HCT116 (cell line): ENCODE measurements at regions not wholly inside any gene's neighbourhood (a gene's known extent, or its start where the extent isn't known, plus 50 kb on each side); places are given as distances from the start of the nearest gene placed in this dataset.

Source experiments
- ATAC-seq: fragments of 200-7000 bp; cut with Tn5 transposase; 2 replicates; pipeline ENCODE4 v1.9.1; 2020; ENCODE audit warnings: mild to moderate bottlenecking, moderate library complexity
- BruUV-seq: library from RNA; stranded (reverse); fragments of 400-500 nt; replicated peaks from 2 replicates; lab custom pipeline; 2021; lab: Mats Ljungman, UMichigan
- CTCF ChIA-PET: fragments of 300-600 bp; sonication (Branson Sonifier 250); formaldehyde crosslinking; loops from one replicate; lab custom pipeline; 2021; ENCODE audit warnings: antibody characterized with exemption; lab: Charles Lee
- POLR2A ChIA-PET: fragments of 300-600, 350-600 bp; sonication (Branson Sonifier 250); formaldehyde crosslinking; loops from one replicate; lab custom pipeline; 2021; ENCODE audit warnings: antibody characterized with exemption; lab: Charles Lee
- RAD21 ChIA-PET, 2 experiments: fragments of 300-600 bp; sonication (Branson Sonifier 250); formaldehyde crosslinking; loops; one replicate each; lab custom pipeline; 2023; ENCODE audit warnings: low total read pairs in 2 of 2; ENCODE audit not compliant: uncharacterized antibody in 2 of 2, unreplicated experiment in 2 of 2, low non-redundant PET in 1 of 2; lab: Charles Lee
- DNase-seq: peaks from one replicate; pipeline ENCODE4 v3.0.0-alpha.2; 2010; ENCODE audit warnings: low read depth, low spot score
- H2AFZ ChIP-seq: fragments of 200-600 bp; shearing (Covaris generic), sonication (generic); 2 replicates; pipeline ENCODE4 v1.6.1; 2017; ENCODE audit warnings: low read depth, mixed run types, mixed read lengths, antibody characterized with exemption, low read length; ENCODE audit not compliant: poor library complexity, severe bottlenecking
- H3K27ac ChIP-seq: 2 replicates; pipeline ENCODE4 v1.5.1; 2012; ENCODE audit warnings: low read depth, low read length
- H3K27me3 ChIP-seq: fragments of 200-600 bp; sonication (generic); 2 replicates; pipeline ENCODE4 v1.6.1; 2016; ENCODE audit warnings: mixed run types, low read length, mixed read lengths; ENCODE audit not compliant: insufficient read depth
- H3K36me3 ChIP-seq, 2 experiments: fragments of 200-500 bp in 1 of 2; fragments of 200-600 bp in 1 of 2; sonication (Bioruptor generic) in 1 of 2; sonication (generic) in 1 of 2; 2 replicates each; pipeline versions ENCODE4 v1.5.1 to v1.6.1; 2014 to 2016; ENCODE audit warnings: low read length in 2 of 2, inconsistent platforms in 1 of 2, mixed read lengths in 1 of 2, mixed run types in 1 of 2; ENCODE audit not compliant: insufficient read depth in 2 of 2, control insufficient read depth in 1 of 2
- H3K4me1 ChIP-seq, 2 experiments: fragments of 200-600 bp in 1 of 2; sonication (generic) in 1 of 2; 2 replicates each; pipeline versions ENCODE4 v1.5.1 to v1.6.1; 2012 to 2017; ENCODE audit warnings: low read length in 2 of 2, inconsistent platforms in 1 of 2, mild to moderate bottlenecking in 1 of 2, mixed read lengths in 1 of 2, mixed run types in 1 of 2, moderate library complexity in 1 of 2; ENCODE audit not compliant: insufficient read depth in 2 of 2, control insufficient read depth in 1 of 2
- H3K4me2 ChIP-seq: fragments of 200-600 bp; sonication (generic); 2 replicates; pipeline ENCODE4 v1.6.1; 2017; ENCODE audit warnings: mixed run types, low read length, mixed read lengths
- H3K4me3 ChIP-seq, 2 experiments: fragments of 200-600 bp in 1 of 2; sonication (generic) in 1 of 2; replicated peaks in 1 of 2; 2 replicates each; pipeline ENCODE4 v1.5.1; 2011 to 2016; ENCODE audit warnings: low read length in 2 of 2, control low read depth in 1 of 2, low read depth in 1 of 2, mild to moderate bottlenecking in 1 of 2, mixed read lengths in 1 of 2, mixed run types in 1 of 2
- H3K79me2 ChIP-seq: fragments of 200-600 bp; sonication (generic); 2 replicates; pipeline ENCODE4 v1.6.1; 2017; ENCODE audit warnings: mild to moderate bottlenecking, mixed run types, low read length, moderate library complexity, mixed read lengths; ENCODE audit not compliant: insufficient read depth
- H3K9ac ChIP-seq: fragments of 200-600 bp; sonication (generic); 2 replicates; pipeline ENCODE4 v1.6.1; 2016; ENCODE audit warnings: low read length, mixed read lengths
- H3K9me2 ChIP-seq: fragments of 200-600 bp; sonication (generic), shearing (Covaris generic); 2 replicates; pipeline ENCODE4 v1.6.1; 2017; ENCODE audit warnings: mixed run types, mild to moderate bottlenecking, moderate library complexity; ENCODE audit not compliant: insufficient read depth
- H3K9me3 ChIP-seq, 2 experiments: fragments of 200-500 bp in 1 of 2; fragments of 200-600 bp in 1 of 2; sonication (Bioruptor generic) in 1 of 2; sonication (generic) in 1 of 2; 2 replicates each; pipeline ENCODE4 v1.6.1; 2014 to 2017; ENCODE audit warnings: low read length in 2 of 2, mixed read lengths in 2 of 2, inconsistent platforms in 1 of 2, low read depth in 1 of 2, mild to moderate bottlenecking in 1 of 2, mixed run types in 1 of 2, moderate library complexity in 1 of 2; ENCODE audit not compliant: control insufficient read depth in 1 of 2, insufficient read depth in 1 of 2
- H4K20me1 ChIP-seq: fragments of 200-600 bp; sonication (generic), shearing (Covaris generic); 2 replicates; pipeline ENCODE4 v1.6.1; 2017; ENCODE audit warnings: mixed run types, mild to moderate bottlenecking, moderate library complexity; ENCODE audit not compliant: insufficient read depth
- CBX3 ChIP-seq: IDR thresholded peaks from 2 replicates; pipeline ENCODE4 v1.6.1; 2012; ENCODE audit warnings: low read depth
- FOSL1 ChIP-seq: IDR thresholded peaks from 2 replicates; pipeline ENCODE4 v1.6.1; 2012; ENCODE audit warnings: low read depth
- JUND ChIP-seq: IDR thresholded peaks from 2 replicates; pipeline ENCODE4 v1.6.1; 2012
- MAX ChIP-seq: IDR thresholded peaks from 2 replicates; pipeline ENCODE4 v1.6.1; 2012
- POLR2AphosphoS5 ChIP-seq: IDR thresholded peaks from 2 replicates; pipeline ENCODE4 v1.6.1; 2011; ENCODE audit warnings: mild to moderate bottlenecking, low read depth, low read length, moderate library complexity
- RAD21 ChIP-seq: IDR thresholded peaks from 2 replicates; pipeline ENCODE4 v1.6.1; 2012; ENCODE audit warnings: low read depth, mild to moderate bottlenecking
- SIN3A ChIP-seq: IDR thresholded peaks from 2 replicates; pipeline ENCODE4 v1.6.1; 2012; ENCODE audit warnings: low read depth
- SP1 ChIP-seq: IDR thresholded peaks from 2 replicates; pipeline ENCODE4 v1.6.1; 2012; ENCODE audit warnings: low read depth
- TCF7L2 ChIP-seq: IDR thresholded peaks from 2 replicates; pipeline ENCODE4 v1.7.0; 2011; ENCODE audit warnings: borderline replicate concordance, inconsistent platforms; ENCODE audit not compliant: insufficient read depth, insufficient read length; ENCODE audit errors: extremely low read depth
- intact Hi-C: fragments of 100-400 bp; cut with micrococcal nuclease; formaldehyde crosslinking; loops from 2 replicates; pipeline ENCODE4 v1.10.0; 2022
- TF ChIP-seq, protein P1 (sequence below): IDR thresholded peaks from 2 replicates; pipeline ENCODE4 v1.6.1; 2011; ENCODE audit warnings: mild to moderate bottlenecking, low read length, moderate library complexity; ENCODE audit not compliant: insufficient replicate concordance; ENCODE audit errors: extremely low read depth
- TF ChIP-seq, protein P2 (sequence below): IDR thresholded peaks from 2 replicates; pipeline ENCODE4 v1.6.1; 2012; ENCODE audit warnings: low read depth

- TF ChIP-seq POLR2AphosphoS5 (no peak), CBX3 (no peak), JUND (no peak), FOSL1 (no peak), TCF7L2 (no peak), SP1 (no peak), SIN3A (no peak), RAD21 (no peak), MAX (no peak)
- TF ChIP-seq, protein P1, sequence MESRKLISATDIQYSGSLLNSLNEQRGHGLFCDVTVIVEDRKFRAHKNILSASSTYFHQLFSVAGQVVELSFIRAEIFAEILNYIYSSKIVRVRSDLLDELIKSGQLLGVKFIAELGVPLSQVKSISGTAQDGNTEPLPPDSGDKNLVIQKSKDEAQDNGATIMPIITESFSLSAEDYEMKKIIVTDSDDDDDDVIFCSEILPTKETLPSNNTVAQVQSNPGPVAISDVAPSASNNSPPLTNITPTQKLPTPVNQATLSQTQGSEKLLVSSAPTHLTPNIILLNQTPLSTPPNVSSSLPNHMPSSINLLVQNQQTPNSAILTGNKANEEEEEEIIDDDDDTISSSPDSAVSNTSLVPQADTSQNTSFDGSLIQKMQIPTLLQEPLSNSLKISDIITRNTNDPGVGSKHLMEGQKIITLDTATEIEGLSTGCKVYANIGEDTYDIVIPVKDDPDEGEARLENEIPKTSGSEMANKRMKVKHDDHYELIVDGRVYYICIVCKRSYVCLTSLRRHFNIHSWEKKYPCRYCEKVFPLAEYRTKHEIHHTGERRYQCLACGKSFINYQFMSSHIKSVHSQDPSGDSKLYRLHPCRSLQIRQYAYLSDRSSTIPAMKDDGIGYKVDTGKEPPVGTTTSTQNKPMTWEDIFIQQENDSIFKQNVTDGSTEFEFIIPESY = no peak
- TF ChIP-seq, protein P2, sequence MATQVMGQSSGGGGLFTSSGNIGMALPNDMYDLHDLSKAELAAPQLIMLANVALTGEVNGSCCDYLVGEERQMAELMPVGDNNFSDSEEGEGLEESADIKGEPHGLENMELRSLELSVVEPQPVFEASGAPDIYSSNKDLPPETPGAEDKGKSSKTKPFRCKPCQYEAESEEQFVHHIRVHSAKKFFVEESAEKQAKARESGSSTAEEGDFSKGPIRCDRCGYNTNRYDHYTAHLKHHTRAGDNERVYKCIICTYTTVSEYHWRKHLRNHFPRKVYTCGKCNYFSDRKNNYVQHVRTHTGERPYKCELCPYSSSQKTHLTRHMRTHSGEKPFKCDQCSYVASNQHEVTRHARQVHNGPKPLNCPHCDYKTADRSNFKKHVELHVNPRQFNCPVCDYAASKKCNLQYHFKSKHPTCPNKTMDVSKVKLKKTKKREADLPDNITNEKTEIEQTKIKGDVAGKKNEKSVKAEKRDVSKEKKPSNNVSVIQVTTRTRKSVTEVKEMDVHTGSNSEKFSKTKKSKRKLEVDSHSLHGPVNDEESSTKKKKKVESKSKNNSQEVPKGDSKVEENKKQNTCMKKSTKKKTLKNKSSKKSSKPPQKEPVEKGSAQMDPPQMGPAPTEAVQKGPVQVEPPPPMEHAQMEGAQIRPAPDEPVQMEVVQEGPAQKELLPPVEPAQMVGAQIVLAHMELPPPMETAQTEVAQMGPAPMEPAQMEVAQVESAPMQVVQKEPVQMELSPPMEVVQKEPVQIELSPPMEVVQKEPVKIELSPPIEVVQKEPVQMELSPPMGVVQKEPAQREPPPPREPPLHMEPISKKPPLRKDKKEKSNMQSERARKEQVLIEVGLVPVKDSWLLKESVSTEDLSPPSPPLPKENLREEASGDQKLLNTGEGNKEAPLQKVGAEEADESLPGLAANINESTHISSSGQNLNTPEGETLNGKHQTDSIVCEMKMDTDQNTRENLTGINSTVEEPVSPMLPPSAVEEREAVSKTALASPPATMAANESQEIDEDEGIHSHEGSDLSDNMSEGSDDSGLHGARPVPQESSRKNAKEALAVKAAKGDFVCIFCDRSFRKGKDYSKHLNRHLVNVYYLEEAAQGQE = no peak
- POLR2A ChIA-PET = no interaction called here
- Histone ChIP-seq H3K27ac (no peak overlapping the region), H3K9ac (no peak overlapping the region), H3K4me2 (no peak overlapping the region), H4K20me1 (no peaks in the 10 kb centered on the region; the same call in 1 of the 2 replicates), H3K27me3 (no peaks in the 10 kb centered on the region), H3K9me2 (no peaks in the 10 kb centered on the region), H3K79me2 (no peaks in the 10 kb centered on the region), H3K4me3 (no peak overlapping the region), H3K36me3 (no peaks in the 10 kb centered on the region), H3K4me1 (no peaks in the 10 kb centered on the region), H2AFZ (no peak overlapping the region), H3K9me3 (no peaks in the 10 kb centered on the region)
- DNase-seq = no peak
- BruUV-seq = no TSS peak
- no peak for ATAC-seq
- CTCF ChIA-PET = no interaction called here
- intact Hi-C loops = no loop called here
- RAD21 ChIA-PET = no interaction called here
Measured at GRCh38 chr3:6806991-6807390, 53.9 kb upstream of the GRM7 start.
